ENCODE measurements at regions not wholly inside any gene's neighbourhood (a gene's known extent, or its start where the extent isn't known, plus 50 kb on each side); places are given as distances from the start of the nearest gene placed in this dataset.

- TF ChIP-seq, protein P1, sequence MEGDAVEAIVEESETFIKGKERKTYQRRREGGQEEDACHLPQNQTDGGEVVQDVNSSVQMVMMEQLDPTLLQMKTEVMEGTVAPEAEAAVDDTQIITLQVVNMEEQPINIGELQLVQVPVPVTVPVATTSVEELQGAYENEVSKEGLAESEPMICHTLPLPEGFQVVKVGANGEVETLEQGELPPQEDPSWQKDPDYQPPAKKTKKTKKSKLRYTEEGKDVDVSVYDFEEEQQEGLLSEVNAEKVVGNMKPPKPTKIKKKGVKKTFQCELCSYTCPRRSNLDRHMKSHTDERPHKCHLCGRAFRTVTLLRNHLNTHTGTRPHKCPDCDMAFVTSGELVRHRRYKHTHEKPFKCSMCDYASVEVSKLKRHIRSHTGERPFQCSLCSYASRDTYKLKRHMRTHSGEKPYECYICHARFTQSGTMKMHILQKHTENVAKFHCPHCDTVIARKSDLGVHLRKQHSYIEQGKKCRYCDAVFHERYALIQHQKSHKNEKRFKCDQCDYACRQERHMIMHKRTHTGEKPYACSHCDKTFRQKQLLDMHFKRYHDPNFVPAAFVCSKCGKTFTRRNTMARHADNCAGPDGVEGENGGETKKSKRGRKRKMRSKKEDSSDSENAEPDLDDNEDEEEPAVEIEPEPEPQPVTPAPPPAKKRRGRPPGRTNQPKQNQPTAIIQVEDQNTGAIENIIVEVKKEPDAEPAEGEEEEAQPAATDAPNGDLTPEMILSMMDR (IDR thresholded peaks at IDR 0.05 in 8 of 11, conservative IDR thresholded peaks at IDR 0.05 in 3 of 11), result no peak
- TF ChIP-seq POLR2A (IDR thresholded peaks at IDR 0.05) (no peak), POLR2AphosphoS5 (IDR thresholded peaks at IDR 0.05) (no peak)
Observed at GRCh38 chr20:54746796-54747195, 271.4 kb downstream of the DOK5 start.

Data from spleen (tissue), 7 donors.